Heart left ventricle (tissue), 16 donors: ENCODE measurements at regions not wholly inside any gene's neighbourhood (a gene's known extent, or its start where the extent isn't known, plus 50 kb on each side); places are given as distances from the start of the nearest gene placed in this dataset.

Experiments used
- ATAC-seq, 4 donors: fragments of 200-7000 bp; cut with Tn5 transposase; one replicate each; pipeline ENCODE4 v1.9.1; 2020 to 2022; ENCODE audit warnings: moderate library complexity in 4 of 4, mild to moderate bottlenecking in 3 of 4, moderate number of reproducible peaks in 1 of 4
- DNase-seq, 5 donors: peaks; one replicate each; pipeline ENCODE4 v3.0.0-alpha.2; 2020
- H3K27ac ChIP-seq, 12 donors: fragments of 200-600 bp; sonication (generic) in 4 of 12; one replicate each; pipeline versions ENCODE4 v1.5.0 to v1.8.0; 2016 to 2022; ENCODE audit warnings: mild to moderate bottlenecking in 2 of 12
- H3K27me3 ChIP-seq, 9 donors: fragments of 200-600 bp; sonication (generic) in 2 of 9; one replicate each; pipeline versions ENCODE4 v1.5.1 to v1.8.0; 2016 to 2022; ENCODE audit warnings: mild to moderate bottlenecking in 3 of 9
- H3K36me3 ChIP-seq, 9 donors: fragments of 200-600 bp; sonication (generic) in 2 of 9; one replicate each; pipeline versions ENCODE4 v1.5.0 to v1.8.0; 2018 to 2022; ENCODE audit warnings: mild to moderate bottlenecking in 2 of 9
- H3K4me1 ChIP-seq, 12 donors: fragments of 200-600 bp; sonication (generic) in 4 of 12; one replicate each; pipeline versions ENCODE4 v1.5.0 to v1.8.0; 2016 to 2022; ENCODE audit warnings: mild to moderate bottlenecking in 3 of 12
- H3K4me3 ChIP-seq, 12 donors: fragments of 200-600 bp; sonication (generic) in 4 of 12; one replicate each; pipeline versions ENCODE4 v1.5.0 to v1.8.0; 2017 to 2022; ENCODE audit warnings: mild to moderate bottlenecking in 9 of 12, moderate library complexity in 4 of 12
- H3K9me3 ChIP-seq, 12 donors: fragments of 200-600 bp; sonication (generic) in 4 of 12; one replicate each; pipeline versions ENCODE4 v1.5.0 to v1.8.0; 2016 to 2022; ENCODE audit warnings: mild to moderate bottlenecking in 1 of 12
- POLR2A ChIP-seq, 2 donors: fragments of 450-650 bp; IDR thresholded peaks; one replicate each; pipeline ENCODE4 v1.6.1; 2017; ENCODE audit warnings: antibody characterized with exemption in 2 of 2, mild to moderate bottlenecking in 2 of 2, moderate library complexity in 2 of 2
- WGBS, 4 donors: extraction: QIAGEN DNeasy Blood & Tissue Kit in 2 of 4; methylation state at CpG; one replicate each; pipeline versions ENCODE4 v1.1.5 to v1.1.7; 2013 to 2018; 5-methylcytosine and 5-hydroxymethylcytosine counted together
- intact Hi-C, 10 donors: fragments of 100-400 bp; cut with DNase I; formaldehyde crosslinking; loops; one replicate each; pipeline versions ENCODE4 v1.11.1 to v1.14.2; 2022
- TF ChIP-seq, protein P1 (sequence below), 12 donors: fragments of 200-600 bp; sonication (generic) in 4 of 12; IDR thresholded peaks; one replicate each; pipeline versions ENCODE4 v1.5.0 to v1.8.0; 2018 to 2022; ENCODE audit warnings: antibody characterized with exemption in 12 of 12, mild to moderate bottlenecking in 5 of 12
- donor health status: ischemic (EF 13 %, LVEDD 7.1; RV severe dilation, severe dysfunction).
- donor health status: healthy with polysubstance abuse.
- donor health status: DM: no; HTN: yes; CAD: no.
- donor health status: DM: no; HTN: no; CAD: no.
- donor health status: ischemic (EF 25% LVEDD 6.9; RV normal size, moderate dysfunction).
- donor health status: ischemic (EF 25% LVEDD 5.7; RV mildly dilated, moderate dysfunction).
- donor health status: healthy.
- donor health status: DM: yes; HTN: yes; CAD: no.
- donor health status: ischemic (EF 35%, LVEDD 5.7; RV mildly dilated, moderate dysfunction).
- donor health status: nonischemic (EF 11% LVEDD 7.7; RV severe dilation, severe dysfunction).
- donor health status: DM: yes; HTN: yes; CAD: no.
- donor health status: PGD.
- donor health status: ischemic (EF 29% LVEDD 5.4; RV normal size, mild dysfunction).
- donor health status: nonischemic (EF 23%, LVEDD 6.1; RV moderate dilation, normal function).

DNA sequence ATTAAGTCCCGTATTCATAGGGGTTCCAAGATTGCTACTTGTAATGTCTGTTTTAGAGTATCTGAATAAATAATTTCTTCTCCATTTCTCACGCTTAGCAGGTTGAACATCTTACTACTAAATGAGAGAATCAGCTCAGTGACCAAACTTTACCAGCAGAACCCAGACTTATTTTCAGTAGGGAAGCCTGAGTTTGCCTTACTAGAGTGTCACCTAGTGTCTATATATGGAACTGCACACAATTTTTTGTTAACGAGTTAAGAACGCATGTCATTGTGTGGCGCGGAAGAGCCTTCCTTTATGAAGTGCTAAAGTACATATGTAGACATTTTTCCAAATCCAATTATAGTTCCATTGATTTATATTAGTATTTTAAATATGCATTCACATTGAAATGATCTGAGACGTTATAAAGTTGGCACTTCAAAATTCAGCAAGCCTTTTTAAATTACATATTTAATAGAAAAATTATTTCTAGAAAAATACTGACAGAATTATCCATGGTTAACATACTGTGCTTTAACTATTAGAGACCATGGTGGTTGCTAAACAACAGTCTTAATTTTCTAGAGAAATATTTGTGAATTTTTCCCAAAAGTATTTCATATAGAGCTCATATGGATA, 88.3 kb downstream of the RPS29 start:
- Histone ChIP-seq H3K4me1 (no peaks in the 10 kb centered on the region), H3K4me3 (no peak overlapping the region), H3K27ac (no peak overlapping the region), H3K36me3 (no peaks in the 10 kb centered on the region), H3K27me3 (peaks cover 0 to 7% (median 0%) of the 10 kb centered on the region in 9 donors), H3K9me3 (no peaks in the 10 kb centered on the region)
- ATAC-seq: peak in 1 of 4 donors; percentile 53
- intact Hi-C loops: no loop called here
- TF ChIP-seq, protein P1, sequence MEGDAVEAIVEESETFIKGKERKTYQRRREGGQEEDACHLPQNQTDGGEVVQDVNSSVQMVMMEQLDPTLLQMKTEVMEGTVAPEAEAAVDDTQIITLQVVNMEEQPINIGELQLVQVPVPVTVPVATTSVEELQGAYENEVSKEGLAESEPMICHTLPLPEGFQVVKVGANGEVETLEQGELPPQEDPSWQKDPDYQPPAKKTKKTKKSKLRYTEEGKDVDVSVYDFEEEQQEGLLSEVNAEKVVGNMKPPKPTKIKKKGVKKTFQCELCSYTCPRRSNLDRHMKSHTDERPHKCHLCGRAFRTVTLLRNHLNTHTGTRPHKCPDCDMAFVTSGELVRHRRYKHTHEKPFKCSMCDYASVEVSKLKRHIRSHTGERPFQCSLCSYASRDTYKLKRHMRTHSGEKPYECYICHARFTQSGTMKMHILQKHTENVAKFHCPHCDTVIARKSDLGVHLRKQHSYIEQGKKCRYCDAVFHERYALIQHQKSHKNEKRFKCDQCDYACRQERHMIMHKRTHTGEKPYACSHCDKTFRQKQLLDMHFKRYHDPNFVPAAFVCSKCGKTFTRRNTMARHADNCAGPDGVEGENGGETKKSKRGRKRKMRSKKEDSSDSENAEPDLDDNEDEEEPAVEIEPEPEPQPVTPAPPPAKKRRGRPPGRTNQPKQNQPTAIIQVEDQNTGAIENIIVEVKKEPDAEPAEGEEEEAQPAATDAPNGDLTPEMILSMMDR (IDR thresholded peaks at IDR 0.05): peak; percentile 68 to 89 (median 83)
- no peak for TF ChIP-seq POLR2A (IDR thresholded peaks at IDR 0.05)
- WGBS, 4 donors: 21 to 23% (median 22%) methylated on average over 7 of the region's 7 CpGs
- no peak for DNase-seq

DNA sequence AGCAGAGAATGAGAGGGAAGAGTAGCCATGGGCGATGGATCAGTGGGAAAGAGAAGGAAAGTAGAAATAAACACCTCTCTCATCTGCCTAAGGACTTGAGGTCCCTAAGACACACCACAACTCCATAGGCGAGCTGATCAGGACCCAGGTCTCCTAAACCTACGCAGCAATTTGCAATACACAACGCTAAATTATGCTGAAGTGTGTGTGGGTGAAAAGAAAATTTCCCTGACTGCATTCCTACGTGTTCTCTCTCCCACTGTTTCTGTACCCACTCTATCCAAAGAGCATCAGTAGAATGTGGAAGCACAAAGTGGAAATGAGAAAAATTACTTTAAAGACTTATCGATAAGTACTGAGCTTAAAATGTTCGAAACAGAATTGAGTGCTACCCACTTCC, 88.9 kb downstream of the RPS29 start:
- Histone ChIP-seq H3K27me3 (peaks cover 0 to 8% (median 0%) of the 10 kb centered on the region in 9 donors), H3K4me3 (no peak overlapping the region), H3K36me3 (no peaks in the 10 kb centered on the region), H3K9me3 (no peaks in the 10 kb centered on the region), H3K27ac (no peak overlapping the region), H3K4me1 (no peaks in the 10 kb centered on the region)
- TF ChIP-seq POLR2A (IDR thresholded peaks at IDR 0.05): no peak
- TF ChIP-seq, protein P1 (IDR thresholded peaks at IDR 0.05): no peak
- ATAC-seq: no peak
- intact Hi-C loops: no loop called here
- no peak for DNase-seq
- WGBS, 4 donors: 83 to 91% (median 84%) methylated on average over 7 of the region's 7 CpGs

DNA sequence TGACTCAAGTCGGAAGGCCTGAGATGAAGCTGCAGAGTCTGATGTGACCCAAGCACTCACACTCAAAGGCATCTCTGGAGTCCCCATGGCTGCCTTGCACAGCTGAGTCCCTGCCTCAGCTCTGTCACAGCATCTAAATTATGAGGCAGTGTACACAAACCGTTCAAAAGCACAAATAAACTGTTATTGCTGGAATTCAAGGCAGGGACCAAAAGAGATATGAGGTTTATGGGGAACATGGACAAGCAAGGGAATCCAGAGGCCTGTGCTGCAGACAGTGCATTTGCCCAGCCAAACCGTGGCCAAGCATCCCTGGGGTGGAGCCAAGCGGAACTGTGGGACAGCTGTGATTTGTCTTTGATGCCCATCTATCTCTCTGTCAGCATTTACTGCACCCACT, 91.3 kb downstream of the RPS29 start:
- H3K4me3 ChIP-seq: no peak overlapping the region
- H3K27ac ChIP-seq: no peak overlapping the region
- H3K4me1 ChIP-seq: no peaks in the 10 kb centered on the region
- no peak for TF ChIP-seq POLR2A (IDR thresholded peaks at IDR 0.05)
- TF ChIP-seq, protein P1 (IDR thresholded peaks at IDR 0.05): no peak
- H3K36me3 ChIP-seq: no peaks in the 10 kb centered on the region
- H3K9me3 ChIP-seq: no peaks in the 10 kb centered on the region
- 66 to 81% (median 69%) methylated on average over 4 of the region's 4 CpGs for WGBS, 4 donors
- DNase-seq (no peak), ATAC-seq (no peak)
- intact Hi-C loops: no loop called here
- peaks cover 0 to 9% (median 0%) of the 10 kb centered on the region in 9 donors for H3K27me3 ChIP-seq

DNA sequence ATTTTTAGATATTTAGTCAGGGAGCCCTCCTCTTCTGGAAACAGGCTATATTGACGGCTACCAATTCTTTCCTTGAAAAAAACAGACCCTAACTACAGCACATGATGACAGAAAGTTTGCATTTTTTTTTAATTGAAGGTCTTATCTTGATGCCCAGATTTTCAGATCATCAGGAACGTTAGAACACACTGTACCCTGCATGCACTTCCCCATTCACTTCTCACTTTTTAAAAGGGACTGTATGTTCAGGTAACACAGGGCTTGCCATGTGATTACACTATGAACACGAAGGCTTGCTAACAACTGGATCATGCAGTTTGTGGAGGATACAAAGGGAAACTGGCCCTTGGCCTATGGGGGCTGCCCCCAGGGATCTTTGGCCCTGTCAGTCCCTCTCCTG, 92.6 kb downstream of the RPS29 start:
- WGBS, 4 donors: 45 to 57% (median 54%) methylated on average over 3 of the region's 3 CpGs
- intact Hi-C loops: no loop called here
- no peaks in the 10 kb centered on the region for H3K9me3 ChIP-seq

DNA sequence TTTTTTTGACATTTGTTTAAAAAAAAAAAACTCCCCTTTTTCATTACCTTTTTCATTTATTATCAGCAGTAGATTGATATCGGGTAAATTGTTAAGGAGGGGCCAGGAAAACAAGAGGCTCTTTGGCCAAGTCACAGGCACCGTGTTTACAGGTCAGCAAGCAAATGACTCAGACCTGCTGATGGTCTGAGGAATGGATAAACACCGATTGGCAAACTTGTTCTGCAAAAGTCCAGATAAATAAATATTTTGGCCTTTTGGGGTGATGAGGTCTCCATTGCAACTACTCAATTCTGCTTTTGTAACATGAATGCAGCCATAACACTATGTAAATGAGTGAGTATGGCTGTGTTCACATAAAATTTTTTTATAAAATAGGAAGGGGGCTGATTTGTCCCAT, 94.0 kb downstream of the RPS29 start:
- no peaks in the 10 kb centered on the region for H3K4me1 ChIP-seq
- 48 to 64% (median 55%) methylated on average over 3 of the region's 3 CpGs for WGBS, 4 donors
- peaks cover 0 to 13% (median 0%) of the 10 kb centered on the region in 9 donors for H3K27me3 ChIP-seq
- ATAC-seq: no peak
- DNase-seq: no peak
- intact Hi-C loops: no loop called here
- no peak for TF ChIP-seq POLR2A (IDR thresholded peaks at IDR 0.05)
- TF ChIP-seq, protein P1 (IDR thresholded peaks at IDR 0.05): no peak
- no peaks in the 10 kb centered on the region for H3K36me3 ChIP-seq
- H3K9me3 ChIP-seq: no peaks in the 10 kb centered on the region
- no peak overlapping the region for H3K27ac ChIP-seq
- no peak overlapping the region for H3K4me3 ChIP-seq

More for the DNA sequence above, 92.6 kb downstream of the RPS29 start:
- H3K27me3 ChIP-seq: peaks cover 0 to 9% (median 0%) of the 10 kb centered on the region in 9 donors
- no peaks in the 10 kb centered on the region for H3K4me1 ChIP-seq
- ATAC-seq: no peak
- no peaks in the 10 kb centered on the region for H3K36me3 ChIP-seq
- H3K27ac ChIP-seq: no peak overlapping the region
- no peak overlapping the region for H3K4me3 ChIP-seq
- no peak for DNase-seq
- no peak for TF ChIP-seq POLR2A (IDR thresholded peaks at IDR 0.05)
